Tibial artery (tissue), 4 donors: ENCODE measurements at regions not wholly inside any gene's neighbourhood (a gene's known extent, or its start where the extent isn't known, plus 50 kb on each side); places are given as distances from the start of the nearest gene placed in this dataset.

Experiments
- DNase-seq, 2 donors: peaks; one replicate each; pipeline ENCODE4 v3.0.0-alpha.2; 2019
- H3K27ac ChIP-seq, 2 donors: fragments of 200-600 bp; sonication (generic) in 1 of 2; 1 replicate in 1 of 2; 2 replicates in 1 of 2; pipeline ENCODE4 v1.5.1; 2018 to 2019; ENCODE audit warnings: mild to moderate bottlenecking in 1 of 2
- H3K27me3 ChIP-seq, 2 donors: fragments of 200-600 bp; sonication (generic) in 1 of 2; one replicate each; pipeline versions ENCODE4 v1.5.1 to v1.6.0; 2016 to 2019
- H3K36me3 ChIP-seq, 3 donors: fragments of 200-600 bp; sonication (generic) in 2 of 3; one replicate each; pipeline ENCODE4 v1.5.1; 2016 to 2019; ENCODE audit warnings: mild to moderate bottlenecking in 2 of 3
- H3K4me1 ChIP-seq, 4 donors: fragments of 200-600 bp; sonication (generic) in 2 of 4; 1 replicate in 3 of 4; 2 replicates in 1 of 4; pipeline ENCODE4 v1.5.1; 2016 to 2019
- H3K4me3 ChIP-seq, 2 donors: fragments of 200-600 bp; sonication (generic) in 1 of 2; 1 replicate in 1 of 2; 2 replicates in 1 of 2; pipeline ENCODE4 v1.5.1; 2018 to 2019; ENCODE audit warnings: mild to moderate bottlenecking in 2 of 2
- H3K9me3 ChIP-seq, 3 donors: fragments of 200-600 bp; sonication (generic) in 1 of 3; one replicate each; pipeline ENCODE4 v1.5.1; 2016 to 2019
- CTCF ChIP-seq, 2 experiments: fragments of 200-600 bp in 1 of 2; fragments of 450-650 bp in 1 of 2; IDR thresholded peaks; one replicate each; pipeline ENCODE4 v1.5.1; 2017 to 2019; ENCODE audit warnings: antibody characterized with exemption in 2 of 2, mild to moderate bottlenecking in 1 of 2, moderate library complexity in 1 of 2
- intact Hi-C: fragments of 100-400 bp; cut with DNase I; formaldehyde crosslinking; loops from one replicate; pipeline ENCODE4 v1.15.0; 2023; ENCODE audit warnings: low total_unique reads

- intact Hi-C loops, result no loop called here
- DNase-seq, result no peak
- Histone ChIP-seq H3K4me1 (no peaks in the 10 kb centered on the region), H3K27ac (no peak overlapping the region), H3K9me3 (no peaks in the 10 kb centered on the region), H3K27me3 (peaks cover 0 to 6% of the 10 kb centered on the region in 2 donors), H3K4me3 (no peak overlapping the region), H3K36me3 (no peaks in the 10 kb centered on the region)
- TF ChIP-seq CTCF (IDR thresholded peaks at IDR 0.05), result no peak
Observed at GRCh38 chr2:2731816-2732284, 400.8 kb upstream of the MYT1L start.

GRCh38 chr2:2731101-2731815 is 400.2 kb upstream of the MYT1L start:
- Histone ChIP-seq H3K27ac (no peak overlapping the region), H3K36me3 (no peaks in the 10 kb centered on the region), H3K27me3 (peaks cover 0 to 7% of the 10 kb centered on the region in 2 donors), H3K9me3 (no peaks in the 10 kb centered on the region), H3K4me1 (no peaks in the 10 kb centered on the region), H3K4me3 (no peak overlapping the region)
- TF ChIP-seq CTCF (IDR thresholded peaks at IDR 0.05), result no peak
- intact Hi-C loops, result no loop called here
- DNase-seq, result no peak

- H3K27me3 ChIP-seq, result peaks cover 0 to 7% of the 10 kb centered on the region in 2 donors
- intact Hi-C loops, result no loop called here
Observed at GRCh38 chr2:2730301-2730833, 399.3 kb upstream of the MYT1L start.

GRCh38 chr2:2729246-2729645 is 398.2 kb upstream of the MYT1L start:
- DNase-seq, result no peak

More at GRCh38 chr2:2730301-2730833, 399.3 kb upstream of the MYT1L start:
- DNase-seq, result no peak
- Histone ChIP-seq H3K4me3 (no peak overlapping the region), H3K4me1 (no peaks in the 10 kb centered on the region), H3K27ac (no peak overlapping the region), H3K9me3 (no peaks in the 10 kb centered on the region), H3K36me3 (no peaks in the 10 kb centered on the region)
- no peak for TF ChIP-seq CTCF (IDR thresholded peaks at IDR 0.05)

GRCh38 chr2:2728635-2729034 is 397.6 kb upstream of the MYT1L start:
- H3K9me3 ChIP-seq, result no peaks in the 10 kb centered on the region
- no peak overlapping the region for H3K4me3 ChIP-seq
- H3K27me3 ChIP-seq, result peaks cover 0 to 7% of the 10 kb centered on the region in 2 donors
- no peak for TF ChIP-seq CTCF (IDR thresholded peaks at IDR 0.05)
- no peaks in the 10 kb centered on the region for H3K36me3 ChIP-seq
- no peak for DNase-seq
- no peaks in the 10 kb centered on the region for H3K4me1 ChIP-seq
- no peak overlapping the region for H3K27ac ChIP-seq
- intact Hi-C loops, result no loop called here

More at GRCh38 chr2:2729246-2729645, 398.2 kb upstream of the MYT1L start:
- Histone ChIP-seq H3K27ac (no peak overlapping the region), H3K27me3 (peaks cover 0 to 7% of the 10 kb centered on the region in 2 donors), H3K9me3 (no peaks in the 10 kb centered on the region), H3K4me3 (no peak overlapping the region), H3K36me3 (no peaks in the 10 kb centered on the region), H3K4me1 (no peaks in the 10 kb centered on the region)
- no peak for TF ChIP-seq CTCF (IDR thresholded peaks at IDR 0.05)
- intact Hi-C loops, result no loop called here
